Lung (tissue), 11 donors: ENCODE measurements at regions not wholly inside any gene's neighbourhood (a gene's known extent, or its start where the extent isn't known, plus 50 kb on each side); places are given as distances from the start of the nearest gene placed in this dataset.

Experiments
- ATAC-seq: fragments of 200-7000 bp; cut with Tn5 transposase; one replicate; pipeline ENCODE4 v1.9.1; 2020; ENCODE audit warnings: moderate number of reproducible peaks; ENCODE audit not compliant: insufficient read depth, low FRiP score
- DNase-seq, 3 donors: peaks; one replicate each; pipeline ENCODE4 v3.0.0-alpha.2; 2013 to 2017
- H3K27ac ChIP-seq, 2 donors: one replicate each; pipeline ENCODE4 v1.5.1; 2013; ENCODE audit warnings: mild to moderate bottlenecking in 2 of 2, moderate library complexity in 2 of 2, control low read depth in 1 of 2, inconsistent platforms in 1 of 2, low read depth in 1 of 2, low read length in 1 of 2
- H3K27me3 ChIP-seq, 3 donors: one replicate each; pipeline ENCODE4 v1.5.1; 2013; ENCODE audit warnings: low read length in 2 of 3; ENCODE audit not compliant: control insufficient read depth in 3 of 3, insufficient read depth in 3 of 3
- H3K36me3 ChIP-seq, 4 donors: one replicate each; pipeline ENCODE4 v1.5.1; 2013; ENCODE audit warnings: low read length in 4 of 4, mild to moderate bottlenecking in 1 of 4, moderate library complexity in 1 of 4; ENCODE audit not compliant: control insufficient read depth in 4 of 4, insufficient read depth in 4 of 4
- H3K4me1 ChIP-seq, 5 donors: one replicate each; pipeline ENCODE4 v1.5.1; 2013; ENCODE audit warnings: low read length in 5 of 5, mild to moderate bottlenecking in 2 of 5, moderate library complexity in 1 of 5; ENCODE audit not compliant: control insufficient read depth in 5 of 5, insufficient read depth in 5 of 5
- H3K4me3 ChIP-seq: one replicate; pipeline ENCODE4 v1.5.1; 2013; ENCODE audit warnings: mild to moderate bottlenecking, control low read depth, moderate library complexity
- H3K9ac ChIP-seq, 2 donors: one replicate each; pipeline ENCODE4 v1.5.1; 2013; ENCODE audit warnings: low read length in 2 of 2, control low read depth in 1 of 2; ENCODE audit not compliant: insufficient read depth in 1 of 2
- H3K9me3 ChIP-seq, 4 donors: one replicate each; pipeline ENCODE4 v1.5.1; 2013; ENCODE audit warnings: low read length in 3 of 4, mild to moderate bottlenecking in 1 of 4, moderate library complexity in 1 of 4; ENCODE audit not compliant: control insufficient read depth in 4 of 4, insufficient read depth in 3 of 4
- WGBS, 2 donors: extraction: QIAGEN DNeasy Blood & Tissue Kit; methylation state at CpG; one replicate each; pipeline ENCODE4 v1.1.7; 2013; 5-methylcytosine and 5-hydroxymethylcytosine counted together
- TF ChIP-seq, protein P1 (sequence below): IDR thresholded peaks from 2 replicates; pipeline ENCODE4 v1.5.1; 2012; ENCODE audit warnings: mild to moderate bottlenecking; ENCODE audit errors: control extremely low read depth, extremely low read depth
- donor health status: control.
- donor health status: control.
- donor health status: Bipolar disorder and iron deficiency.
- donor health status: healthy.
- donor health status: DM: yes; HTN: yes; CAD: no.

DNA sequence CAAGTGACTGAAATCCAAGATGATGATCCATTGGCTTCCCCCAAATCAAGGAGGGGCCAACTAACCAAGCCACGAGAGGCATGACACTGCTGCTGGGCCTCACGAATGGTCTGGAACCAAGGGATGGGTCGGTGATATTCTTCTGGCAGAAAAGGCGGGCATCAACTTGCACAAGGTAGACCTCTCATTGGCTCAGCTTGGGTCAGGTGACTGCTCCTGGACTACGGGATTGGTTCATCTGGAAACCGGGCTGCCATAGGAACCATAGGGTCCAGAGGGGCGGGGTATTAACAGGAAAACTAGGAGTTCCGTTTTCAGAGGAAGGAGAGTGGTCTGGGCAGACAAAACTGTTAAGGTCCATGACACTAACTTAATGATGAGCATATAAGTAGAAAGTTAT is 100.9 kb downstream of the TFAP2C start:
- 88 to 90% methylated on average over 8 of the region's 8 CpGs for WGBS, 2 donors
- TF ChIP-seq, protein P1, sequence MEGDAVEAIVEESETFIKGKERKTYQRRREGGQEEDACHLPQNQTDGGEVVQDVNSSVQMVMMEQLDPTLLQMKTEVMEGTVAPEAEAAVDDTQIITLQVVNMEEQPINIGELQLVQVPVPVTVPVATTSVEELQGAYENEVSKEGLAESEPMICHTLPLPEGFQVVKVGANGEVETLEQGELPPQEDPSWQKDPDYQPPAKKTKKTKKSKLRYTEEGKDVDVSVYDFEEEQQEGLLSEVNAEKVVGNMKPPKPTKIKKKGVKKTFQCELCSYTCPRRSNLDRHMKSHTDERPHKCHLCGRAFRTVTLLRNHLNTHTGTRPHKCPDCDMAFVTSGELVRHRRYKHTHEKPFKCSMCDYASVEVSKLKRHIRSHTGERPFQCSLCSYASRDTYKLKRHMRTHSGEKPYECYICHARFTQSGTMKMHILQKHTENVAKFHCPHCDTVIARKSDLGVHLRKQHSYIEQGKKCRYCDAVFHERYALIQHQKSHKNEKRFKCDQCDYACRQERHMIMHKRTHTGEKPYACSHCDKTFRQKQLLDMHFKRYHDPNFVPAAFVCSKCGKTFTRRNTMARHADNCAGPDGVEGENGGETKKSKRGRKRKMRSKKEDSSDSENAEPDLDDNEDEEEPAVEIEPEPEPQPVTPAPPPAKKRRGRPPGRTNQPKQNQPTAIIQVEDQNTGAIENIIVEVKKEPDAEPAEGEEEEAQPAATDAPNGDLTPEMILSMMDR = no peak
- Histone ChIP-seq H3K4me1 (no peaks in the 10 kb centered on the region), H3K27ac (no peak overlapping the region), H3K36me3 (no peaks in the 10 kb centered on the region), H3K4me3 (no peak overlapping the region), H3K27me3 (peaks cover 0 to 4% (median 1%) of the 10 kb centered on the region in 3 donors), H3K9ac (no peak overlapping the region), H3K9me3 (peaks cover 0 to 5% (median 0%) of the 10 kb centered on the region in 4 donors)
- DNase-seq (no peak), ATAC-seq (no peak)

DNA sequence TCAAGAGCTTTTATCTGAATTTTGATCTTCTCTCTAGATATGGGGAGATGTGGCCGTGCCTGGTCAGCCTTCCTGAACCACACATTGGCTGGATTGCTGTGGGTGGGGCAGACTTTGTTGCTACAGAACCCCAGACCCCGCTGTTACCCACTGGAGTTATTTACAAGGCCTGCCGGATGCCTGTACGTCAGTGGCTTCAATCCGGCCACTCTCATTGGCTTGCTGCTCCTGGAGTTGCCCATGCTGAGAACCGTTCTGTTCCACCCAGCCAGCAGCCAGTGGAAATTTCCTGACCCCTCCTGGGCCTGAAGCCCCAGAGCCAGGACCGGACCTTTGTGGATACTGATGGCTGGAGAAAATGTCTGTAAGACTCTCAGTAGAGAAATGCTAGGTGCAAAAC is 101.9 kb downstream of the TFAP2C start:
- peaks cover 3 to 9% (median 7%) of the 10 kb centered on the region in 3 donors for H3K27me3 ChIP-seq
- H3K27ac ChIP-seq = no peak overlapping the region
- DNase-seq (no peak), ATAC-seq (no peak)
- no peaks in the 10 kb centered on the region for H3K36me3 ChIP-seq
- H3K9ac ChIP-seq = no peak overlapping the region
- TF ChIP-seq, protein P1 = no peak
- H3K9me3 ChIP-seq = peaks cover 0 to 8% (median 0%) of the 10 kb centered on the region in 4 donors
- no peak overlapping the region for H3K4me3 ChIP-seq
- 62 to 73% methylated on average over 7 of the region's 7 CpGs for WGBS, 2 donors
- H3K4me1 ChIP-seq = no peaks in the 10 kb centered on the region

DNA sequence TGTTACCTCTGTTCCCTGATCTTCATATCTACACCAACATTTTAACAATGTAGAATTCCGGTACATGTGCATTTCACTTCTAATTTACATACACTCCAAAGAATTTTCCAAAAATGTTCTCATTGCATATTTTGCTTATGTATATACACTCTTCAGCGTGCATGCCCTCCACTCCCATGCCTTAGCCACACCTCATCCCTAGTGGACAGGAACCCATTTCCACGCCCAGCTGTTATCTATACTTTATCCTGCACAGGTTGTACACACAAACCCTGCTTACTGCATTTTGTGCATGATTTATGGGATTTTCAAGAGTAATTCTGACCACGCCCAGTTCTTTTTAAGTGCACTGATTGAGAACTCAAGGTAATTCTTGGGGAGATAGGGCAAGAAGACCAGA is 102.4 kb downstream of the TFAP2C start:
- Histone ChIP-seq H3K27me3 (peaks cover 3 to 14% (median 10%) of the 10 kb centered on the region in 3 donors), H3K4me3 (no peak overlapping the region), H3K36me3 (no peaks in the 10 kb centered on the region), H3K9ac (no peak overlapping the region), H3K9me3 (peaks cover 0 to 10% (median 0%) of the 10 kb centered on the region in 4 donors), H3K27ac (no peak overlapping the region), H3K4me1 (no peaks in the 10 kb centered on the region)
- DNase-seq (no peak), ATAC-seq (no peak)
- TF ChIP-seq, protein P1 = no peak
- 74 to 80% methylated on average over 4 of the region's 4 CpGs for WGBS, 2 donors

DNA sequence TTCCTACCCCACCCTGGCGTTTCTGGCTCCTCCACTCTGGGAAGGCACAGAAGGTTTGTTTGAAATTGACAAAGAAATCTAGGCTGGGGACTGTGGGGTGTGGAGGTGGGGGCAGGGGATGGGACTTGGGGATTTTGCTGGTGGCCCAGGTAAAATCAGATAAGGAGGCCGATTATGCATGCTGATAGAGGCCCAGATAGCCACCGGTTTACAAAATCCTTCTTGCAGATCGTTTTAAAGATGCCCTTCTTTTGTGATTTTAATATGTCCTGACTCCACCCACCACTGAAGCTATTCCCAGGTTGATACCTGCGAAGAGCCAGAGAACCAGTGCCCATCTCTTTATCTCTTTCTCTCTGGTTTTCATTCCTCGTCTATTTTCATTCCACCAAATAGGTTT is 104.9 kb downstream of the TFAP2C start:
- TF ChIP-seq, protein P1 = no peak
- no peak overlapping the region for H3K27ac ChIP-seq

More for the DNA sequence above, 104.9 kb downstream of the TFAP2C start:
- no peak for DNase-seq
- H3K27me3 ChIP-seq = peaks cover 9 to 20% (median 11%) of the 10 kb centered on the region in 3 donors
- no peak overlapping the region for H3K4me3 ChIP-seq
- no peak overlapping the region for H3K9ac ChIP-seq
- peaks cover 0 to 10% (median 0%) of the 10 kb centered on the region in 4 donors for H3K9me3 ChIP-seq
- no peak for ATAC-seq
- H3K36me3 ChIP-seq = no peaks in the 10 kb centered on the region
- 27 to 28% methylated on average over 6 of the region's 6 CpGs for WGBS, 2 donors
- H3K4me1 ChIP-seq = no peaks in the 10 kb centered on the region
